Activated naive CD4-positive, alpha-beta T cell treated with anti-CD3 and anti-CD28 coated beads for 36 hours (primary cell): ENCODE measurements at regions not wholly inside any gene's neighbourhood (a gene's known extent, or its start where the extent isn't known, plus 50 kb on each side); places are given as distances from the start of the nearest gene placed in this dataset.

Source experiments
- CTCF ChIA-PET: fragments of 350-600 bp; sonication (Branson Sonifier 250); formaldehyde crosslinking; loops from one replicate; lab custom pipeline; 2021; ENCODE audit warnings: antibody characterized with exemption; lab: Charles Lee
- DNase-seq: peaks from one replicate; pipeline ENCODE4 v3.0.0-alpha.2; 2020
- H3K27ac Mint-ChIP-seq: one replicate; pipeline ENCODE4 v1.8.0; 2021; ENCODE audit warnings: mild to moderate bottlenecking, mixed read lengths
- H3K27me3 Mint-ChIP-seq: one replicate; pipeline ENCODE4 v1.8.0; 2021; ENCODE audit warnings: low read depth, mixed read lengths
- H3K36me3 Mint-ChIP-seq: one replicate; pipeline ENCODE4 v1.8.0; 2021; ENCODE audit warnings: low read depth, mixed read lengths
- H3K4me1 Mint-ChIP-seq: one replicate; pipeline ENCODE4 v1.8.0; 2021; ENCODE audit warnings: low read depth, mixed read lengths
- H3K4me3 Mint-ChIP-seq: one replicate; pipeline ENCODE4 v1.8.0; 2021; ENCODE audit warnings: mild to moderate bottlenecking, moderate library complexity, mixed read lengths
- H3K9me3 Mint-ChIP-seq: one replicate; pipeline ENCODE4 v1.8.0; 2021; ENCODE audit warnings: mixed read lengths
- intact Hi-C: fragments of 100-400 bp; cut with micrococcal nuclease; formaldehyde crosslinking; loops from one replicate; pipeline ENCODE4 v1.15.1; 2023

- Mint-ChIP-seq H3K36me3 (no peaks in the 10 kb centered on the region), H3K4me3 (no peak overlapping the region), H3K4me1 (no peaks in the 10 kb centered on the region), H3K27me3 (peaks cover 3% of the 10 kb centered on the region), H3K9me3 (peaks cover 22% of the 10 kb centered on the region), H3K27ac (no peak overlapping the region)
- intact Hi-C loops, result loop anchor here (1.0 to 2.0 kb wide), 4 partner anchors 53 to 168 kb away; no protein-coding TSS in a partner anchor
- DNase-seq, result peak; percentile 54
- CTCF ChIA-PET, result interaction anchor here (0.5 to 9.0 kb wide), 39 partner anchors 8 to 236 kb away, joined by 3 to 155 read pairs (median 4); no protein-coding TSS in a partner anchor
Observed at GRCh38 chr17:55601874-55602364, 90.7 kb upstream of the SMIM36 start.

GRCh38 chr17:55598495-55598894, 87.2 kb upstream of the SMIM36 start:
- peaks cover 24% of the 10 kb centered on the region for H3K9me3 Mint-ChIP-seq
- no peaks in the 10 kb centered on the region for H3K36me3 Mint-ChIP-seq
- CTCF ChIA-PET, result no interaction called here
- no peaks in the 10 kb centered on the region for H3K4me1 Mint-ChIP-seq
- no peak overlapping the region for H3K4me3 Mint-ChIP-seq
- intact Hi-C loops, result no loop called here
- no peak overlapping the region for H3K27ac Mint-ChIP-seq
- peaks cover 4% of the 10 kb centered on the region for H3K27me3 Mint-ChIP-seq
- DNase-seq, result no peak

- H3K36me3 Mint-ChIP-seq, result no peaks in the 10 kb centered on the region
- intact Hi-C loops, result no loop called here
- H3K9me3 Mint-ChIP-seq, result no peaks in the 10 kb centered on the region
- no peak for DNase-seq
- no peaks in the 10 kb centered on the region for H3K27me3 Mint-ChIP-seq
- H3K27ac Mint-ChIP-seq, result no peak overlapping the region
- H3K4me3 Mint-ChIP-seq, result no peak overlapping the region
- CTCF ChIA-PET, result interaction anchor here (4.0 kb wide), 1 partner anchor 13 kb away, joined by 12 read pairs; no protein-coding TSS in a partner anchor
- H3K4me1 Mint-ChIP-seq, result peaks cover 10% of the 10 kb centered on the region
Observed at GRCh38 chr17:55588446-55589242, 77.4 kb upstream of the SMIM36 start.

GRCh38 chr17:55587608-55588139, 76.4 kb upstream of the SMIM36 start:
- no peaks in the 10 kb centered on the region for H3K27me3 Mint-ChIP-seq
- intact Hi-C loops, result no loop called here
- no peak overlapping the region for H3K27ac Mint-ChIP-seq
- no peaks in the 10 kb centered on the region for H3K9me3 Mint-ChIP-seq
- peaks cover 15% of the 10 kb centered on the region for H3K4me1 Mint-ChIP-seq
- no peak for DNase-seq
- no peaks in the 10 kb centered on the region for H3K36me3 Mint-ChIP-seq
- CTCF ChIA-PET, result interaction anchor here (0.5 kb wide), 1 partner anchor 183 kb away, joined by 3 read pairs; no protein-coding TSS in a partner anchor
- H3K4me3 Mint-ChIP-seq, result no peak overlapping the region

- CTCF ChIA-PET, result interaction anchor here (1.7 kb wide), 1 partner anchor 59 kb away, joined by 6 read pairs; no protein-coding TSS in a partner anchor
- Mint-ChIP-seq H3K9me3 (no peaks in the 10 kb centered on the region), H3K4me3 (no peak overlapping the region), H3K4me1 (peaks cover 31% of the 10 kb centered on the region), H3K36me3 (no peaks in the 10 kb centered on the region), H3K27me3 (no peaks in the 10 kb centered on the region), H3K27ac (no peak overlapping the region)
- DNase-seq, result peak; percentile 19
- intact Hi-C loops, result loop anchor here (1.0 kb wide), 2 partner anchors 36 to 58 kb away; no protein-coding TSS in a partner anchor
Observed at GRCh38 chr17:55585629-55586028, 74.4 kb upstream of the SMIM36 start.

- Mint-ChIP-seq H3K9me3 (no peaks in the 10 kb centered on the region), H3K27me3 (no peaks in the 10 kb centered on the region), H3K36me3 (no peaks in the 10 kb centered on the region), H3K27ac (no peak overlapping the region), H3K4me3 (no peak overlapping the region), H3K4me1 (peaks cover 37% of the 10 kb centered on the region)
- intact Hi-C loops, result loop anchor here (1.0 kb wide), 2 partner anchors 36 to 58 kb away; no protein-coding TSS in a partner anchor
- CTCF ChIA-PET, result interaction anchor here (1.7 kb wide), 1 partner anchor 58 kb away, joined by 6 read pairs; no protein-coding TSS in a partner anchor
- DNase-seq, result no peak
Observed at GRCh38 chr17:55584861-55585260, 73.6 kb upstream of the SMIM36 start.

GRCh38 chr17:55584055-55584685, 72.9 kb upstream of the SMIM36 start:
- Mint-ChIP-seq H3K36me3 (no peaks in the 10 kb centered on the region), H3K27ac (no peak overlapping the region), H3K4me3 (no peak overlapping the region), H3K27me3 (no peaks in the 10 kb centered on the region), H3K4me1 (peaks cover 41% of the 10 kb centered on the region), H3K9me3 (no peaks in the 10 kb centered on the region)
- no peak for DNase-seq
- intact Hi-C loops, result no loop called here
- CTCF ChIA-PET, result no interaction called here

GRCh38 chr17:55582897-55583296, 71.6 kb upstream of the SMIM36 start:
- Mint-ChIP-seq H3K4me3 (no peak overlapping the region), H3K27me3 (no peaks in the 10 kb centered on the region), H3K4me1 (peaks cover 46% of the 10 kb centered on the region), H3K27ac (no peak overlapping the region), H3K36me3 (no peaks in the 10 kb centered on the region), H3K9me3 (no peaks in the 10 kb centered on the region)
- no peak for DNase-seq
- CTCF ChIA-PET, result interaction anchor here (1.1 kb wide), 1 partner anchor 19 kb away, joined by 3 read pairs; no protein-coding TSS in a partner anchor
- intact Hi-C loops, result loop anchor here (1.0 kb wide), 1 partner anchor 21 kb away; no protein-coding TSS in a partner anchor

GRCh38 chr17:55580596-55581133, 69.4 kb upstream of the SMIM36 start:
- Mint-ChIP-seq H3K4me1 (peaks cover 44% of the 10 kb centered on the region), H3K27ac (peak overlapping the region; percentile 44), H3K36me3 (no peaks in the 10 kb centered on the region), H3K4me3 (no peak overlapping the region), H3K9me3 (no peaks in the 10 kb centered on the region), H3K27me3 (no peaks in the 10 kb centered on the region)
- CTCF ChIA-PET, result interaction anchor here (1.0 to 1.7 kb wide), 2 partner anchors 22 to 153 kb away, joined by 4 to 9 read pairs; no protein-coding TSS in a partner anchor
- intact Hi-C loops, result loop anchor here (1.0 to 2.0 kb wide), 4 partner anchors 122 to 440 kb away; no protein-coding TSS in a partner anchor
- DNase-seq, result peak; percentile 12

- no peaks in the 10 kb centered on the region for H3K27me3 Mint-ChIP-seq
- peaks cover 35% of the 10 kb centered on the region for H3K4me1 Mint-ChIP-seq
- CTCF ChIA-PET, result interaction anchor here (1.2 to 2.7 kb wide), 3 partner anchors 24 to 157 kb away, joined by 5 to 10 read pairs (median 6); no protein-coding TSS in a partner anchor
- DNase-seq, result peak; percentile 72
- intact Hi-C loops, result loop anchor here (1.0 to 10.0 kb wide), 9 partner anchors 15 to 1210 kb away; partner anchors contain the start of genes COX11, MMD, NOG and STXBP4
- H3K9me3 Mint-ChIP-seq, result no peaks in the 10 kb centered on the region
- H3K4me3 Mint-ChIP-seq, result no peak overlapping the region
- H3K36me3 Mint-ChIP-seq, result no peaks in the 10 kb centered on the region
- no peak overlapping the region for H3K27ac Mint-ChIP-seq
Observed at GRCh38 chr17:55577687-55578086, 66.4 kb upstream of the SMIM36 start.

GRCh38 chr17:55576996-55577586, 65.8 kb upstream of the SMIM36 start:
- no peak overlapping the region for H3K4me3 Mint-ChIP-seq
- intact Hi-C loops, result loop anchor here (1.0 to 10.0 kb wide), 9 partner anchors 14 to 1210 kb away; partner anchors contain the start of genes COX11, MMD, NOG and STXBP4
- peak; percentile 77 for DNase-seq
- H3K36me3 Mint-ChIP-seq, result no peaks in the 10 kb centered on the region
- no peaks in the 10 kb centered on the region for H3K27me3 Mint-ChIP-seq
- peaks cover 29% of the 10 kb centered on the region for H3K4me1 Mint-ChIP-seq
- H3K27ac Mint-ChIP-seq, result no peak overlapping the region
- CTCF ChIA-PET, result interaction anchor here (1.2 to 2.7 kb wide), 3 partner anchors 25 to 157 kb away, joined by 5 to 10 read pairs (median 6); no protein-coding TSS in a partner anchor
- no peaks in the 10 kb centered on the region for H3K9me3 Mint-ChIP-seq
